GM13976 (cell line): ENCODE measurements at regions not wholly inside any gene's neighbourhood (a gene's known extent, or its start where the extent isn't known, plus 50 kb on each side); places are given as distances from the start of the nearest gene placed in this dataset.

ENCODE experiments used
- DNase-seq: peaks from one replicate; pipeline ENCODE4 v3.0.0; 2012; ENCODE audit warnings: low spot score
- CTCF ChIP-seq: IDR thresholded peaks from 2 replicates; pipeline ENCODE4 v1.5.1; 2012; ENCODE audit warnings: borderline replicate concordance, mild to moderate bottlenecking; ENCODE audit not compliant: insufficient read depth; ENCODE audit errors: extremely low read depth, missing control alignments, control extremely low read depth
- in situ Hi-C: fragments of 300-500 bp; cut with MboI; formaldehyde crosslinking; loops from one replicate; pipeline ENCODE4 v1.12.0; 2022; ENCODE audit warnings: low sequenced_read_pairs, mixed read lengths, inconsistent platforms; ENCODE audit not compliant: unreplicated experiment

GRCh38 chr6:12595161-12595811, 121.3 kb upstream of the PHACTR1 start:
- in situ Hi-C loops = no loop called here
- no peak for TF ChIP-seq CTCF
- DNase-seq = no peak

DNA sequence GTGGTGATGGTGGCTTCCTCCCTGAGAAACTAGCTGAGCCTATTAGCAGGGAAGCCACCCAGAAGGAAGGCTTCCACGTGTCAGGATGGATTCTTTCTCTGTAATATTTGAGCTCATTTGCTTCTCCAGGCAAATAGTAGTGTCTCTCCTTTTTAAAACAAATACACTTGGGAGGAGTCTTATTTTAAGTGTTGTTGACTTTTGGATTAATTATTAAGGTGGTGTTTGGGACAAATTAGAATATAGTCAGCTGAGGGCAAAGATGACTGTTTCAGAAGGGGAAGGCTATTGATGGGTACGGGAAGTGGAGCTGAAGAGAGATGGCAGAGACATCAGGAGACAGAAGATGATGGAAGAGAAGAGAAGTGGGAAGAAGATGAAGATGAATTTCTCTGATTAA, 119.8 kb upstream of the PHACTR1 start:
- in situ Hi-C loops = no loop called here
- TF ChIP-seq CTCF = no peak
- no peak for DNase-seq

- DNase-seq = no peak
- TF ChIP-seq CTCF = no peak
- in situ Hi-C loops = no loop called here
These were observed 117.6 kb upstream of the PHACTR1 start for GRCh38 chr6:12598919-12599318.

DNA sequence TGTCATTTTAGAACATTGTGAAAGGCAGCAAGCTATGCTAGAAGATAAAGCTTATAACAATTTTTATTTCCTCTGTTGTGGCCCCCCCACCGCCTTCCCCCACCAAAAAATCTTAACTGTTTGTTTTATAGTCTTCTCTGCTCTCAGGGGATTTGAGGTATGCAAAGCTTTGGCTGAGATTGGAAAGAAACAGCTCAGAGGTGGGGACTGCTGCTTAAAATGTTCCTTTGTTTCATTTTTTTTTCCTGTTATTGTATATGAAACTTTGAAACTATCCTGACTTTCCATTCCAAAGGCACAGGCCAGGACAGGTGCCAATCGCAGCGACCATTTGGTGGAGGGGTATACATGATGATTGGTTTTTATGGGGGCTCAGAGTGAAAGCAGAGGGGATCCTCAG, 114.7 kb upstream of the PHACTR1 start:
- TF ChIP-seq CTCF = no peak
- no peak for DNase-seq
- in situ Hi-C loops = loop anchor here (10.0 kb wide), 3 partner anchors 247 to 947 kb away; partner anchors contain the start of gene EDN1

- TF ChIP-seq CTCF = no peak
- no peak for DNase-seq
- in situ Hi-C loops = loop anchor here (10.0 kb wide), 3 partner anchors 248 to 948 kb away; partner anchors contain the start of gene EDN1
These were observed 114.2 kb upstream of the PHACTR1 start for GRCh38 chr6:12602342-12602741.

DNA sequence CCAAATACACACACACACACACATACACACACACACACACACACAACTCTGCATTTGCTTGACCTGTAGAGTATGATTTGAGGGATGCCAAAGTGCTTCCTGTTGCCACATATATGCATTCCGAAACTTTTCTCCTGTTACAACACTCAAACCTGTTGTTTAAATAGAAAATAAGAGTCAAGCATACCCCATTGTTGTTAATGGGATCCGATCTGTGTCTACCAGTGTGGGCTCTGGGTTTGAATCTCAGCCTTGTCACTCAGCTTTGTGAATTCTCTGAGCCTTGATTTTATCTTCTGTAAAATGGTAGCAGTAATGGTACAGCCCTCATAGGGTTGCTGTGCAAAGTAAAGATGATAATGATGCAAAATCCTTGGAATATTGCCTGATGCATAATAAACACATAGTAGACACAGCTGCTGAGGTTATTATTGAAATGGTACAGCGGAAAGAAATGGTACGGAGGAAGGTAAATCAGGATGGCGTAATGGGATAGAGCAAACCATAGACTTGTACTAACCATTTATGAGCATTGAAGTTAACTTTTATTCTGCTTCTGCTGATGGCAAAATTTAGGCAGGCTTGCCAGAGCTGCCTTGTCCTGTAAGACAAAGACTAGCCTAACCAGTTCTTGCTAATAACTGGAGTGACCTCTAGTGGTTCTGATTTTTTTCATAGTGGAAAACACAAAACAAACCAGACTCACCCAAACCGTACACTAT, 113.5 kb upstream of the PHACTR1 start:
- DNase-seq = no peak
- in situ Hi-C loops = loop anchor here (10.0 kb wide), 3 partner anchors 248 to 948 kb away; partner anchors contain the start of gene EDN1
- peak; percentile 12 for TF ChIP-seq CTCF
